HL-60 (cell line): ENCODE measurements at regions not wholly inside any gene's neighbourhood (a gene's known extent, or its start where the extent isn't known, plus 50 kb on each side); places are given as distances from the start of the nearest gene placed in this dataset.

Experiments used
- DNase-seq, 2 experiments: peaks; one replicate each; pipeline ENCODE4 v3.0.0-alpha.2; 2010 to 2020; ENCODE audit warnings: low read depth in 1 of 2, low spot score in 1 of 2
- H3K27ac ChIP-seq: fragments of 250-450 bp; sonication (Bioruptor Pico); replicated peaks from 2 replicates; pipeline ENCODE4 v1.5.1; 2020; ENCODE audit warnings: mild to moderate bottlenecking, moderate library complexity
- H3K27me3 ChIP-seq: fragments of 250-450 bp; sonication (Bioruptor Pico); 2 replicates; pipeline ENCODE4 v1.5.1; 2021; ENCODE audit warnings: mild to moderate bottlenecking, moderate library complexity; ENCODE audit not compliant: insufficient read depth, poor library complexity, severe bottlenecking
- H3K4me3 ChIP-seq: replicated peaks from 2 replicates; pipeline ENCODE4 v1.5.1; 2011; ENCODE audit warnings: mild to moderate bottlenecking, control low read depth, low read length; ENCODE audit not compliant: insufficient read depth
- CTCF ChIP-seq: IDR thresholded peaks from one replicate; pipeline ENCODE4 v1.5.1; 2011; ENCODE audit warnings: low read length, control low read depth, inconsistent platforms; ENCODE audit not compliant: insufficient read depth
- GABPA ChIP-seq: IDR thresholded peaks from 2 replicates; pipeline ENCODE4 v1.6.1; 2012; ENCODE audit warnings: low read depth
- POLR2AphosphoS5 ChIP-seq: IDR thresholded peaks from 2 replicates; pipeline ENCODE4 v1.6.1; 2012; ENCODE audit warnings: low read depth
- REST ChIP-seq: IDR thresholded peaks from 2 replicates; pipeline ENCODE4 v1.6.1; 2012; ENCODE audit warnings: low read depth; ENCODE audit not compliant: insufficient replicate concordance
- SPI1 ChIP-seq: IDR thresholded peaks from 2 replicates; pipeline ENCODE4 v1.6.1; 2012; ENCODE audit warnings: low read depth, mild to moderate bottlenecking, borderline replicate concordance

GRCh38 chr10:2476812-2477553, 590.4 kb upstream of the PFKP start:
- Histone ChIP-seq H3K27ac (no peak overlapping the region), H3K4me3 (no peak overlapping the region), H3K27me3 (no peaks in the 10 kb centered on the region)
- DNase-seq: no peak
- TF ChIP-seq SPI1 (no peak), CTCF (no peak), REST (no peak), POLR2AphosphoS5 (no peak), GABPA (no peak)

GRCh38 chr10:2476218-2476811, 591.0 kb upstream of the PFKP start:
- Histone ChIP-seq H3K27me3 (no peaks in the 10 kb centered on the region), H3K4me3 (no peak overlapping the region), H3K27ac (no peak overlapping the region)
- DNase-seq: no peak
- TF ChIP-seq SPI1: no peak
- no peak for TF ChIP-seq GABPA

- Histone ChIP-seq H3K4me3 (no peak overlapping the region), H3K27me3 (no peaks in the 10 kb centered on the region), H3K27ac (no peak overlapping the region)
- TF ChIP-seq REST (no peak), POLR2AphosphoS5 (no peak), SPI1 (no peak), CTCF (no peak), GABPA (no peak)
- no peak for DNase-seq
These were observed 591.6 kb upstream of the PFKP start for GRCh38 chr10:2475711-2476217.

- no peaks in the 10 kb centered on the region for H3K27me3 ChIP-seq
- TF ChIP-seq SPI1 (no peak), CTCF (no peak), GABPA (no peak), POLR2AphosphoS5 (no peak), REST (no peak)
These were observed 595.5 kb upstream of the PFKP start for GRCh38 chr10:2471811-2472210.

More at GRCh38 chr10:2471811-2472210, 595.5 kb upstream of the PFKP start:
- H3K27ac ChIP-seq: no peak overlapping the region
- no peak for DNase-seq
- H3K4me3 ChIP-seq: no peak overlapping the region
